ENCODE measurements at regions not wholly inside any gene's neighbourhood (a gene's known extent, or its start where the extent isn't known, plus 50 kb on each side); places are given as distances from the start of the nearest gene placed in this dataset.

GRCh38 chr6:123687864-123688263 lies 51.1 kb upstream of the TRDN start:
- TF ChIP-seq CTCF (conservative IDR thresholded peaks at IDR 0.05; ENCODE audit: low read depth, low read length) = no peak
- no peak for TF ChIP-seq EZH2 (IDR thresholded peaks at IDR 0.05; ENCODE audit: low read length, unreplicated experiment)
- no peak for TF ChIP-seq EZH2phosphoT487 (IDR thresholded peaks at IDR 0.05; ENCODE audit: borderline replicate concordance, low read length)
